ENCODE measurements at regions not wholly inside any gene's neighbourhood (a gene's known extent, or its start where the extent isn't known, plus 50 kb on each side); places are given as distances from the start of the nearest gene placed in this dataset.

GRCh38 chr18:43465483-43465882, 188.2 kb upstream of the SYT4 start:
- no peak for DNase-seq (ENCODE audit: missing footprints)
- ATAC-seq: no peak
- intact Hi-C loops (cut with DNase I): no loop called here

GRCh38 chr18:43471873-43472272, 194.6 kb upstream of the SYT4 start:
- ATAC-seq: no peak

GRCh38 chr18:43481069-43481468, 203.8 kb upstream of the SYT4 start:
- ATAC-seq (no peak), DNase-seq (ENCODE audit: missing footprints) (no peak)
- intact Hi-C loops (cut with DNase I): no loop called here

More at GRCh38 chr18:43471873-43472272, 194.6 kb upstream of the SYT4 start:
- intact Hi-C loops (cut with DNase I): no loop called here
- DNase-seq (ENCODE audit: missing footprints): no peak

- no peak for DNase-seq (ENCODE audit: missing footprints)
- intact Hi-C loops (cut with DNase I): no loop called here
- ATAC-seq: no peak
These were observed 204.8 kb upstream of the SYT4 start for GRCh38 chr18:43482136-43482535.

GRCh38 chr18:43482600-43482999, 205.3 kb upstream of the SYT4 start:
- ATAC-seq: no peak
- intact Hi-C loops (cut with DNase I): no loop called here
- DNase-seq (ENCODE audit: missing footprints): no peak

- ATAC-seq: no peak
- DNase-seq (ENCODE audit: missing footprints): no peak
- intact Hi-C loops (cut with DNase I): no loop called here
These were observed 207.4 kb upstream of the SYT4 start for GRCh38 chr18:43484710-43485109.

GRCh38 chr18:43485545-43485963, 208.3 kb upstream of the SYT4 start:
- DNase-seq (ENCODE audit: missing footprints) (no peak), ATAC-seq (no peak)
- intact Hi-C loops (cut with DNase I): no loop called here

- intact Hi-C loops (cut with DNase I): no loop called here
- DNase-seq (ENCODE audit: missing footprints) (no peak), ATAC-seq (no peak)
These were observed 209.2 kb upstream of the SYT4 start for GRCh38 chr18:43486462-43486861.

- DNase-seq (ENCODE audit: missing footprints): no peak
- intact Hi-C loops (cut with DNase I): no loop called here
- no peak for ATAC-seq
These were observed 223.8 kb upstream of the SYT4 start for GRCh38 chr18:43501099-43501498.

GRCh38 chr18:43506935-43507334, 229.6 kb upstream of the SYT4 start:
- intact Hi-C loops (cut with DNase I): no loop called here
- DNase-seq (ENCODE audit: missing footprints) (no peak), ATAC-seq (no peak)

- ATAC-seq (no peak), DNase-seq (ENCODE audit: missing footprints) (no peak)
- intact Hi-C loops (cut with DNase I): no loop called here
These were observed 230.7 kb upstream of the SYT4 start for GRCh38 chr18:43507842-43508481.

- ATAC-seq: no peak
- DNase-seq (ENCODE audit: missing footprints): no peak
- intact Hi-C loops (cut with DNase I): no loop called here
These were observed 237.5 kb upstream of the SYT4 start for GRCh38 chr18:43514747-43515146.

- DNase-seq (ENCODE audit: missing footprints) (no peak), ATAC-seq (no peak)
- intact Hi-C loops (cut with DNase I): no loop called here
These were observed 238.2 kb upstream of the SYT4 start for GRCh38 chr18:43515481-43515880.

- intact Hi-C loops (cut with DNase I): no loop called here
- DNase-seq (ENCODE audit: missing footprints): no peak
- ATAC-seq: no peak
These were observed 247.0 kb upstream of the SYT4 start for GRCh38 chr18:43524260-43524659.

- intact Hi-C loops (cut with DNase I): no loop called here
- ATAC-seq (no peak), DNase-seq (ENCODE audit: missing footprints) (no peak)
These were observed 247.9 kb upstream of the SYT4 start for GRCh38 chr18:43525169-43525568.

GRCh38 chr18:43526426-43527145, 249.3 kb upstream of the SYT4 start:
- intact Hi-C loops (cut with DNase I): no loop called here
- no peak for ATAC-seq
- no peak for DNase-seq (ENCODE audit: missing footprints)

GRCh38 chr18:43531438-43531837, 254.1 kb upstream of the SYT4 start:
- DNase-seq (ENCODE audit: missing footprints) (no peak), ATAC-seq (no peak)
- intact Hi-C loops (cut with DNase I): no loop called here

- no peak for ATAC-seq
- no peak for DNase-seq (ENCODE audit: missing footprints)
- intact Hi-C loops (cut with DNase I): no loop called here
These were observed 256.1 kb upstream of the SYT4 start for GRCh38 chr18:43533371-43533770.

GRCh38 chr18:43534511-43534910, 257.2 kb upstream of the SYT4 start:
- intact Hi-C loops (cut with DNase I): no loop called here
- DNase-seq (ENCODE audit: missing footprints): no peak
- ATAC-seq: no peak

GRCh38 chr18:43539862-43540261, 262.6 kb upstream of the SYT4 start:
- DNase-seq (ENCODE audit: missing footprints): no peak
- no peak for ATAC-seq
- intact Hi-C loops (cut with DNase I): no loop called here

- no peak for ATAC-seq
- intact Hi-C loops (cut with DNase I): no loop called here
- peak; percentile 42 for DNase-seq (ENCODE audit: missing footprints)
These were observed 264.7 kb upstream of the SYT4 start for GRCh38 chr18:43542016-43542415.
